MM.1S (cell line): ENCODE measurements at regions not wholly inside any gene's neighbourhood (a gene's known extent, or its start where the extent isn't known, plus 50 kb on each side); places are given as distances from the start of the nearest gene placed in this dataset.

Experiments
- DNase-seq: peaks from one replicate; pipeline ENCODE4 v3.0.0-alpha.2; 2015
- H2AFZ ChIP-seq: fragments of 300-600 bp; sonication (generic); 2 replicates; pipeline ENCODE4 v1.6.0; 2016; ENCODE audit warnings: antibody characterized with exemption, low read length
- H3F3A ChIP-seq: fragments of 300-600 bp; sonication (generic); 2 replicates; pipeline ENCODE4 v1.6.1; 2016; ENCODE audit warnings: mild to moderate bottlenecking, antibody characterized with exemption, low read length, moderate library complexity, mixed read lengths; ENCODE audit not compliant: insufficient read depth
- H3K27ac ChIP-seq: fragments of 300-600 bp; sonication (generic); 2 replicates; pipeline ENCODE4 v1.5.1; 2016; ENCODE audit warnings: mild to moderate bottlenecking, low read length
- H3K27me3 ChIP-seq: fragments of 300-600 bp; sonication (generic); replicated peaks from 2 replicates; pipeline ENCODE4 v1.6.0; 2016; ENCODE audit warnings: low read length; ENCODE audit not compliant: insufficient read depth
- H3K36me3 ChIP-seq: fragments of 300-600 bp; sonication (generic); replicated peaks from 2 replicates; pipeline ENCODE4 v1.6.1; 2016; ENCODE audit warnings: mild to moderate bottlenecking, low read length, mixed read lengths; ENCODE audit not compliant: insufficient read depth
- H3K4me1 ChIP-seq: fragments of 300-600 bp; sonication (generic); 2 replicates; pipeline ENCODE4 v1.6.1; 2016; ENCODE audit warnings: low read length, mixed read lengths
- H3K4me2 ChIP-seq: fragments of 300-600 bp; sonication (generic); 2 replicates; pipeline ENCODE4 v1.6.0; 2016; ENCODE audit warnings: low read depth, low read length
- H3K4me3 ChIP-seq: fragments of 300-600 bp; sonication (generic); 2 replicates; pipeline ENCODE4 v1.5.1; 2016; ENCODE audit warnings: low read length, mixed read lengths
- H3K79me2 ChIP-seq: fragments of 300-600 bp; sonication (generic); 2 replicates; pipeline ENCODE4 v1.6.1; 2016; ENCODE audit warnings: mixed run types, low read length, mixed read lengths
- H3K9ac ChIP-seq: fragments of 300-600 bp; sonication (generic); 2 replicates; pipeline ENCODE4 v1.6.1; 2016; ENCODE audit warnings: low read length, mixed read lengths
- H3K9me2 ChIP-seq: fragments of 300-600 bp; sonication (generic); replicated peaks from 2 replicates; pipeline ENCODE4 v1.6.1; 2016; ENCODE audit warnings: mild to moderate bottlenecking, low read length, mixed read lengths; ENCODE audit not compliant: insufficient read depth
- H3K9me3 ChIP-seq: fragments of 300-600 bp; sonication (generic); replicated peaks from 2 replicates; pipeline ENCODE4 v1.6.1; 2016; ENCODE audit warnings: mild to moderate bottlenecking, low read length, mixed read lengths; ENCODE audit not compliant: insufficient read depth
- H4K20me1 ChIP-seq: fragments of 300-600 bp; sonication (generic); 2 replicates; pipeline ENCODE4 v1.6.1; 2016; ENCODE audit warnings: mild to moderate bottlenecking, low read length, moderate library complexity, mixed read lengths; ENCODE audit not compliant: insufficient read depth
- EZH2 ChIP-seq: fragments of 300-600 bp; sonication (generic); optimal IDR thresholded peaks from 2 replicates; pipeline ENCODE3; 2017; ENCODE audit warnings: low read depth, mild to moderate bottlenecking, antibody characterized with exemption, low read length, mixed read lengths
- EZH2phosphoT487 ChIP-seq: fragments of 300-600 bp; sonication (generic); IDR thresholded peaks from 2 replicates; pipeline ENCODE4 v1.6.1; 2018; ENCODE audit warnings: antibody characterized with exemption, low read length
- TF ChIP-seq, protein P1 (sequence below): fragments of 300-600 bp; sonication (generic); IDR thresholded peaks from 2 replicates; pipeline ENCODE4 v1.5.1; 2016; ENCODE audit warnings: antibody characterized with exemption, low read length, mixed read lengths

GRCh38 chr9:111258875-111259271, 71.2 kb downstream of the OR2K2 start:
- Histone ChIP-seq H3K79me2 (no peaks in the 10 kb centered on the region), H2AFZ (no peak overlapping the region), H3K27me3 (no peaks in the 10 kb centered on the region), H3K4me3 (no peak overlapping the region), H3K27ac (no peak overlapping the region), H3K9ac (no peak overlapping the region), H3K9me3 (no peaks in the 10 kb centered on the region), H3F3A (no peaks in the 10 kb centered on the region), H3K9me2 (no peaks in the 10 kb centered on the region), H3K4me1 (no peaks in the 10 kb centered on the region), H3K4me2 (no peak overlapping the region), H4K20me1 (no peaks in the 10 kb centered on the region), H3K36me3 (no peaks in the 10 kb centered on the region)
- TF ChIP-seq, protein P1, sequence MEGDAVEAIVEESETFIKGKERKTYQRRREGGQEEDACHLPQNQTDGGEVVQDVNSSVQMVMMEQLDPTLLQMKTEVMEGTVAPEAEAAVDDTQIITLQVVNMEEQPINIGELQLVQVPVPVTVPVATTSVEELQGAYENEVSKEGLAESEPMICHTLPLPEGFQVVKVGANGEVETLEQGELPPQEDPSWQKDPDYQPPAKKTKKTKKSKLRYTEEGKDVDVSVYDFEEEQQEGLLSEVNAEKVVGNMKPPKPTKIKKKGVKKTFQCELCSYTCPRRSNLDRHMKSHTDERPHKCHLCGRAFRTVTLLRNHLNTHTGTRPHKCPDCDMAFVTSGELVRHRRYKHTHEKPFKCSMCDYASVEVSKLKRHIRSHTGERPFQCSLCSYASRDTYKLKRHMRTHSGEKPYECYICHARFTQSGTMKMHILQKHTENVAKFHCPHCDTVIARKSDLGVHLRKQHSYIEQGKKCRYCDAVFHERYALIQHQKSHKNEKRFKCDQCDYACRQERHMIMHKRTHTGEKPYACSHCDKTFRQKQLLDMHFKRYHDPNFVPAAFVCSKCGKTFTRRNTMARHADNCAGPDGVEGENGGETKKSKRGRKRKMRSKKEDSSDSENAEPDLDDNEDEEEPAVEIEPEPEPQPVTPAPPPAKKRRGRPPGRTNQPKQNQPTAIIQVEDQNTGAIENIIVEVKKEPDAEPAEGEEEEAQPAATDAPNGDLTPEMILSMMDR: no peak
- DNase-seq: no peak

GRCh38 chr9:111258209-111258874, 71.7 kb downstream of the OR2K2 start:
- Histone ChIP-seq H3K9ac (no peak overlapping the region), H4K20me1 (no peaks in the 10 kb centered on the region), H2AFZ (no peak overlapping the region), H3K36me3 (no peaks in the 10 kb centered on the region), H3K27me3 (no peaks in the 10 kb centered on the region), H3K4me3 (no peak overlapping the region), H3K27ac (no peak overlapping the region), H3K4me2 (no peak overlapping the region), H3F3A (no peaks in the 10 kb centered on the region), H3K9me3 (no peaks in the 10 kb centered on the region), H3K79me2 (no peaks in the 10 kb centered on the region), H3K4me1 (no peaks in the 10 kb centered on the region), H3K9me2 (no peaks in the 10 kb centered on the region)
- no peak for DNase-seq
- TF ChIP-seq EZH2phosphoT487: no peak
- TF ChIP-seq, protein P1: no peak
- no peak for TF ChIP-seq EZH2

DNA sequence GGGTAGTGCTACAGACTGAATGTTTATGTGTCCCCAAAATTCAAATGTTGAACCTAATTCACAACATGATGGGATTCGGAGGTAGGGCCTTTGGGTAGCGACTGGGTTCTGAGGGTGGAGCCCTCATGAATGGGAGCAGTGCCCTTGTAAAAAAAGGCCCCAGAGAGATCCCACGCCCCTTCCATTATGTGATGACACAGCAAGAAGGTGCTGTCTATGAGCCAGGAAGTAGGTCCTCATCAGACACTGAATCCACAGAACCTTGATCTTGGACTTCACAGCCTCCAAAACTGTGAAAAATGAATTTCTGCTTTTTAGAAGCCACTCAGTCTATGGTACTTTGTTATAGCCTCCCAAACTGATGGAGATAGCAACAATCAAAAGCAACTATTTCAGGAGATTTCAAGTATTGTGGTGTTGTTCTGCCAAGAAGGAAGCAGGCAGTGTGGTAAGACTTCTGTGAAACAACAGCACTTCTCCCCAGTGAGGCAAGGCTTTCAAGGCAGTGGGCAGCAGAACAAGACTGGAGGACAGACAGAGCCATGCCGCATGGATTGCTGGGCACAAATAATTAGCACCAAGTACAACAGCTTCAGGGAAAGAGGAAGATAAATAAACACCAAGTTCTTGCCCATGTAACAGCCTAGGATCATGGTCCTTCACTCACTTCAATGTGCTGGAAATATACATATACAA, 76.1 kb downstream of the OR2K2 start:
- TF ChIP-seq, protein P1: no peak
- TF ChIP-seq EZH2phosphoT487 (no peak), EZH2 (no peak)
- Histone ChIP-seq H3K27ac (no peak overlapping the region), H3K9me2 (no peaks in the 10 kb centered on the region), H3K9ac (no peak overlapping the region), H3K4me3 (no peak overlapping the region), H2AFZ (no peak overlapping the region), H4K20me1 (no peaks in the 10 kb centered on the region), H3K79me2 (no peaks in the 10 kb centered on the region), H3K4me2 (no peak overlapping the region), H3K36me3 (no peaks in the 10 kb centered on the region), H3K27me3 (no peaks in the 10 kb centered on the region), H3F3A (no peaks in the 10 kb centered on the region), H3K9me3 (no peaks in the 10 kb centered on the region), H3K4me1 (no peaks in the 10 kb centered on the region)
- no peak for DNase-seq
